ENCODE measurements at regions not wholly inside any gene's neighbourhood (a gene's known extent, or its start where the extent isn't known, plus 50 kb on each side); places are given as distances from the start of the nearest gene placed in this dataset.
"Not testable (repeated sequence)": the region's sequence is repeated elsewhere in the genome, so short reads cannot be mapped to it uniquely, and the experiment has no call there.

GRCh38 chr5:38645508-38645907 is 89.1 kb upstream of the LIFR start:
- DNase-seq = no peak

GRCh38 chr5:38648703-38649291 is 92.4 kb upstream of the LIFR start:
- no peak for DNase-seq

GRCh38 chr5:38650540-38650939 is 94.1 kb upstream of the LIFR start:
- DNase-seq = no peak

GRCh38 chr5:38650946-38651345 is 94.5 kb upstream of the LIFR start:
- peak; percentile 17 for DNase-seq

GRCh38 chr5:38651806-38652205 is 95.4 kb upstream of the LIFR start:
- DNase-seq = no peak

- no peak for DNase-seq
These were observed 96.9 kb upstream of the LIFR start for GRCh38 chr5:38653389-38653788.

GRCh38 chr5:38655691-38656090 is 99.2 kb upstream of the LIFR start:
- no peak for DNase-seq

- DNase-seq = no peak
These were observed 100.1 kb upstream of the LIFR start for GRCh38 chr5:38656568-38656967.

GRCh38 chr5:38657020-38657419 is 100.6 kb upstream of the LIFR start:
- DNase-seq = no peak

GRCh38 chr5:38660194-38660668 is 103.8 kb upstream of the LIFR start:
- DNase-seq = no peak

GRCh38 chr5:38662090-38662489 is 105.6 kb upstream of the LIFR start:
- no peak for DNase-seq

GRCh38 chr5:38663249-38663648 is 106.8 kb upstream of the LIFR start:
- no peak for DNase-seq

- no peak for DNase-seq
These were observed 110.4 kb upstream of the LIFR start for GRCh38 chr5:38666668-38667498.

GRCh38 chr5:38667499-38667776 is 111.0 kb upstream of the LIFR start:
- no peak for DNase-seq

- no peak for DNase-seq
These were observed 113.0 kb upstream of the LIFR start for GRCh38 chr5:38669361-38669880.

- no peak for DNase-seq
These were observed 113.6 kb upstream of the LIFR start for GRCh38 chr5:38670066-38670465.

GRCh38 chr5:38670878-38671277 is 114.4 kb upstream of the LIFR start:
- no peak for DNase-seq

GRCh38 chr5:38672059-38672788 is 115.8 kb upstream of the LIFR start:
- DNase-seq = peak; percentile 62

GRCh38 chr5:38673671-38674071 is 117.2 kb upstream of the LIFR start:
- no peak for DNase-seq

- DNase-seq = no peak
These were observed 119.0 kb upstream of the LIFR start for GRCh38 chr5:38675443-38675842.

GRCh38 chr5:38677636-38678035 is 121.2 kb upstream of the LIFR start:
- DNase-seq = no peak

GRCh38 chr5:38678076-38678475 is 121.6 kb upstream of the LIFR start:
- DNase-seq = no peak

- not testable (repeated sequence) for DNase-seq
These were observed 122.3 kb upstream of the LIFR start for GRCh38 chr5:38678697-38679096.

Measured in skin of body (tissue), 1 donor.